Aorta (tissue), 5 donors: ENCODE measurements at regions not wholly inside any gene's neighbourhood (a gene's known extent, or its start where the extent isn't known, plus 50 kb on each side); places are given as distances from the start of the nearest gene placed in this dataset.

Experiments used
- ATAC-seq: fragments of 200-7000 bp; cut with Tn5 transposase; one replicate; pipeline ENCODE4 v1.9.1; 2022; ENCODE audit warnings: moderate library complexity; ENCODE audit not compliant: low FRiP score
- DNase-seq, 2 donors: peaks; one replicate each; pipeline ENCODE4 v3.0.0-alpha.2; 2020
- H3K27ac ChIP-seq, 2 donors: one replicate each; pipeline ENCODE4 v1.5.1; 2013; ENCODE audit warnings: low read length in 2 of 2, mild to moderate bottlenecking in 2 of 2, moderate library complexity in 2 of 2, control low read depth in 1 of 2, inconsistent platforms in 1 of 2, low read depth in 1 of 2
- H3K27me3 ChIP-seq, 2 donors: one replicate each; pipeline ENCODE4 v1.6.1; 2013; ENCODE audit warnings: control low read depth in 1 of 2, low read length in 1 of 2, mild to moderate bottlenecking in 1 of 2, moderate library complexity in 1 of 2; ENCODE audit not compliant: insufficient read depth in 2 of 2, control insufficient read depth in 1 of 2
- H3K36me3 ChIP-seq, 2 donors: one replicate each; pipeline ENCODE4 v1.6.1; 2013; ENCODE audit warnings: control low read depth in 1 of 2, low read length in 1 of 2, mild to moderate bottlenecking in 1 of 2; ENCODE audit not compliant: insufficient read depth in 2 of 2, control insufficient read depth in 1 of 2
- H3K4me1 ChIP-seq, 2 donors: one replicate each; pipeline ENCODE4 v1.6.1; 2013; ENCODE audit warnings: low read length in 2 of 2, control low read depth in 1 of 2, mild to moderate bottlenecking in 1 of 2, moderate library complexity in 1 of 2; ENCODE audit not compliant: insufficient read depth in 2 of 2, control insufficient read depth in 1 of 2
- H3K4me3 ChIP-seq, 2 donors: one replicate each; pipeline ENCODE4 v1.5.1; 2013; ENCODE audit warnings: low read length in 2 of 2, control low read depth in 1 of 2, mild to moderate bottlenecking in 1 of 2
- H3K9me3 ChIP-seq: one replicate; pipeline ENCODE4 v1.6.1; 2013; ENCODE audit warnings: mild to moderate bottlenecking, low read length; ENCODE audit not compliant: control insufficient read depth
- WGBS, 2 donors: extraction: QIAGEN DNeasy Blood & Tissue Kit; methylation state at CpG; one replicate each; pipeline ENCODE4 v1.1.7; 2013; 5-methylcytosine and 5-hydroxymethylcytosine counted together
- intact Hi-C, 2 donors: fragments of 100-400 bp; cut with DNase I; formaldehyde crosslinking; loops; one replicate each; pipeline versions ENCODE4 v1.14.2 to v1.15.0; 2022
- donor health status: healthy with polysubstance abuse.
- donor health status: Bipolar disorder and iron deficiency.
- donor health status: DM: no; HTN: no; CAD: no.
- donor health status: DM: no; HTN: no; CAD: no.
- donor health status: DM: yes; HTN: yes; CAD: no.

GRCh38 chr6:156013155-156013554, 557.5 kb upstream of the NOX3 start:
- H3K4me3 ChIP-seq: no peak overlapping the region

DNA sequence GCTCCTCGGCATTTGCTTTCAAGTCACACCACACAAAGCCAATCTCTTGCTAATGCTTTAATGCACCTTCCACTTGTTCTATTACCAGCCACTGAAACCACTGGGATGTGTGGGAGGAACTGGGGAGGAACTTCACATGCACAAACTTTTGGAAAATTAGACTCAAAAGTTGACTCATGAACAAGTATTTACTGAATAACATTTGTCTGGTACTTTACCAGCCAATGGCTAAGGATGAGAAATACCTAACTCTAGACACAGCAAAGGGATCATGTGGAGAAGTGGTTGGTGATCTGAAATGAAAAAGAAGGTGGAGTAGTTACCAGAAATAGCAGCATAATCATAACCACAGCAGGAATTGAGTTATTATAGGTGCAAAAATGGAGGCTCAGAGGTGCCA, 554.0 kb upstream of the NOX3 start:
- H3K36me3 ChIP-seq: no peaks in the 10 kb centered on the region
- 85 to 91% methylated on average over 1 of the region's 1 CpG for WGBS, 2 donors
- H3K4me3 ChIP-seq: no peak overlapping the region
- intact Hi-C loops: no loop called here
- ATAC-seq (no peak), DNase-seq (no peak)
- no peaks in the 10 kb centered on the region for H3K27me3 ChIP-seq
- no peak overlapping the region for H3K27ac ChIP-seq
- no peaks in the 10 kb centered on the region for H3K9me3 ChIP-seq
- peaks cover 2 to 13% of the 10 kb centered on the region in 2 donors for H3K4me1 ChIP-seq

More at GRCh38 chr6:156013155-156013554, 557.5 kb upstream of the NOX3 start:
- H3K27ac ChIP-seq: no peak overlapping the region
- intact Hi-C loops: no loop called here
- H3K4me1 ChIP-seq: peaks cover 0 to 2% of the 10 kb centered on the region in 2 donors
- ATAC-seq (no peak), DNase-seq (no peak)
- no peaks in the 10 kb centered on the region for H3K36me3 ChIP-seq
- no peaks in the 10 kb centered on the region for H3K9me3 ChIP-seq
- WGBS, 2 donors: 93% methylated on average over 4 of the region's 4 CpGs
- H3K27me3 ChIP-seq: no peaks in the 10 kb centered on the region

GRCh38 chr6:156004796-156005195, 549.2 kb upstream of the NOX3 start:
- WGBS, 2 donors: 34 to 36% methylated on average over 2 of the region's 2 CpGs
- intact Hi-C loops: no loop called here
- no peak overlapping the region for H3K4me3 ChIP-seq
- peaks cover 2 to 13% of the 10 kb centered on the region in 2 donors for H3K4me1 ChIP-seq
- no peaks in the 10 kb centered on the region for H3K27me3 ChIP-seq
- DNase-seq: no peak
- H3K9me3 ChIP-seq: no peaks in the 10 kb centered on the region
- H3K36me3 ChIP-seq: no peaks in the 10 kb centered on the region
- no peak for ATAC-seq
- H3K27ac ChIP-seq: no peak overlapping the region

DNA sequence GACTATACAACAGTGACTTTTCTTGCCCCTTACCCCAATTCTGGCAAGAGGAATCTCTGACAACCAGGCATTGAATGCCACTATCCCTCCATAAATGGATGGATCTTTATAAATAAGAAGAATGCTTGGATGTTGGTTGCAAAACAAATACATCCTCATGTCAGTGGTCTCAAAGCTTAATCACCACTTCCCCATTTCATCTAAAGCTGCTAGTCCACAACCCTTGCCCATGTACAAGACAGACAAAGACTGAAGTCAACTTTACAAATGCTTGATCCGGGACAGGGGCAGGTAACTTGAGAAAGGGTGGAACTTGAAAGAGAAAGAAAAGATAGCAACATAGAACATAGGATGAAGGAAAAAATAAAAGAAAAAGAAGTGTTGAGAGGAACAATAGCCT, 540.5 kb upstream of the NOX3 start:
- Histone ChIP-seq H3K27ac (no peak overlapping the region), H3K27me3 (no peaks in the 10 kb centered on the region), H3K9me3 (no peaks in the 10 kb centered on the region), H3K4me1 (no peaks in the 10 kb centered on the region), H3K4me3 (no peak overlapping the region), H3K36me3 (no peaks in the 10 kb centered on the region)
- intact Hi-C loops: no loop called here
- ATAC-seq (no peak), DNase-seq (no peak)
- 95 to 97% methylated on average over 1 of the region's 1 CpG for WGBS, 2 donors

DNA sequence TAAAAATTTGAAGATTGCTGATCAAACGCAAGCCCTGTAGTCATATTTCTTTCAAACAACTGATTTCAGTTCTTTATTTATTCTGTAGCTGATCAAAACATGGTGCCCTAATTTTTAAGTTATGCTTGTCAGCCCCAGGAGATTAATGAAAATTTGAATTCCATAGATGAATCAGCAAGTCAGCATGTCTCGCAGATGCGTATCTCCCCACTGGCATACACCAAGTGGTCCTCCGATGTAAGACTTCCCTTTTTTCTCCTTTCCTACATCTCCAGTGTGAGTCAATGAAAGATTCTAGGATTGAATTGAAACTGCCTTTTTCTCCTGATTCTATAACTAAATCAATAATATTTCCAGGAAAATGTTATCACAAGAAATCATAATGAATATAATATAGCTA, 539.6 kb upstream of the NOX3 start:
- H3K4me3 ChIP-seq: no peak overlapping the region

GRCh38 chr6:155994086-155994485, 538.4 kb upstream of the NOX3 start:
- ATAC-seq (no peak), DNase-seq (no peak)
- no peaks in the 10 kb centered on the region for H3K27me3 ChIP-seq
- H3K9me3 ChIP-seq: no peaks in the 10 kb centered on the region
- no peak overlapping the region for H3K4me3 ChIP-seq
- no peak overlapping the region for H3K27ac ChIP-seq
- intact Hi-C loops: no loop called here
- H3K4me1 ChIP-seq: no peaks in the 10 kb centered on the region
- H3K36me3 ChIP-seq: no peaks in the 10 kb centered on the region
- whole genome bisulfite sequencing, 2 donors: 94 to 96% methylated on average over 7 of the region's 7 CpGs

More for the DNA sequence above, 539.6 kb upstream of the NOX3 start:
- no peaks in the 10 kb centered on the region for H3K4me1 ChIP-seq
- H3K27me3 ChIP-seq: no peaks in the 10 kb centered on the region
- intact Hi-C loops: no loop called here
- ATAC-seq: no peak
- H3K9me3 ChIP-seq: no peaks in the 10 kb centered on the region
- no peak for DNase-seq
- 88 to 90% methylated on average over 4 of the region's 4 CpGs for WGBS, 2 donors
- no peaks in the 10 kb centered on the region for H3K36me3 ChIP-seq
- H3K27ac ChIP-seq: no peak overlapping the region

- no peaks in the 10 kb centered on the region for H3K36me3 ChIP-seq
- H3K27me3 ChIP-seq: no peaks in the 10 kb centered on the region
- no peak overlapping the region for H3K4me3 ChIP-seq
- WGBS, 2 donors: 81 to 85% methylated on average over 6 of the region's 6 CpGs
- no peak overlapping the region for H3K27ac ChIP-seq
- no peak for ATAC-seq
- intact Hi-C loops: no loop called here
- DNase-seq: no peak
- no peaks in the 10 kb centered on the region for H3K4me1 ChIP-seq
- H3K9me3 ChIP-seq: no peaks in the 10 kb centered on the region
Observed at GRCh38 chr6:155993240-155993639, 537.6 kb upstream of the NOX3 start.

- Histone ChIP-seq H3K4me1 (peaks cover 3 to 6% of the 10 kb centered on the region in 2 donors), H3K36me3 (no peaks in the 10 kb centered on the region), H3K27ac (no peak overlapping the region), H3K9me3 (no peaks in the 10 kb centered on the region), H3K27me3 (no peaks in the 10 kb centered on the region), H3K4me3 (no peak overlapping the region)
- ATAC-seq (peak; percentile 78), DNase-seq (no peak)
- 2 to 9% methylated on average over 3 of the region's 3 CpGs for WGBS, 2 donors
- intact Hi-C loops: loop anchor here in 1 of 2 donors (5.0 kb wide), 1 partner anchor 48 kb away; no protein-coding TSS in a partner anchor
Observed at GRCh38 chr6:155985660-155986138, 530.1 kb upstream of the NOX3 start.

GRCh38 chr6:155980768-155981079, 525.1 kb upstream of the NOX3 start:
- ATAC-seq (peak; percentile 13), DNase-seq (no peak)
- Histone ChIP-seq H3K4me3 (no peak overlapping the region), H3K36me3 (no peaks in the 10 kb centered on the region), H3K27ac (no peak overlapping the region), H3K9me3 (no peaks in the 10 kb centered on the region), H3K27me3 (no peaks in the 10 kb centered on the region), H3K4me1 (peaks cover 3 to 4% of the 10 kb centered on the region in 2 donors)
- intact Hi-C loops: no loop called here
